Upper lobe of left lung (tissue), 4 donors: ENCODE measurements at regions not wholly inside any gene's neighbourhood (a gene's known extent, or its start where the extent isn't known, plus 50 kb on each side); places are given as distances from the start of the nearest gene placed in this dataset.

ENCODE experiments used
- EP300 ChIP-seq, 4 donors: sonication (generic); formaldehyde crosslinking; IDR thresholded peaks; one replicate each; pipeline ENCODE4 v1.5.1; 2017; ENCODE audit warnings: antibody characterized with exemption in 4 of 4, control low read depth in 2 of 4
- POLR2A ChIP-seq, 4 donors: fragments of 450-650 bp; IDR thresholded peaks; one replicate each; pipeline ENCODE4 v1.5.1; 2016 to 2017; ENCODE audit warnings: antibody characterized with exemption in 4 of 4, mild to moderate bottlenecking in 2 of 4
- POLR2AphosphoS5 ChIP-seq, 2 donors: sonication (generic); formaldehyde crosslinking; IDR thresholded peaks; one replicate each; pipeline ENCODE4 v1.5.1; 2017; ENCODE audit warnings: antibody characterized with exemption in 2 of 2
- TF ChIP-seq, protein P1 (sequence below), 6 experiments: fragments of 450-650 bp in 4 of 6; fragments of 200-600 bp in 2 of 6; sonication (generic) in 2 of 6; IDR thresholded peaks; one replicate each; pipeline ENCODE4 v1.5.1; 2016 to 2019; ENCODE audit warnings: antibody characterized with exemption in 6 of 6

GRCh38 chr11:7871056-7871455, 60.0 kb downstream of the OR10A6 start:
- TF ChIP-seq, protein P1, sequence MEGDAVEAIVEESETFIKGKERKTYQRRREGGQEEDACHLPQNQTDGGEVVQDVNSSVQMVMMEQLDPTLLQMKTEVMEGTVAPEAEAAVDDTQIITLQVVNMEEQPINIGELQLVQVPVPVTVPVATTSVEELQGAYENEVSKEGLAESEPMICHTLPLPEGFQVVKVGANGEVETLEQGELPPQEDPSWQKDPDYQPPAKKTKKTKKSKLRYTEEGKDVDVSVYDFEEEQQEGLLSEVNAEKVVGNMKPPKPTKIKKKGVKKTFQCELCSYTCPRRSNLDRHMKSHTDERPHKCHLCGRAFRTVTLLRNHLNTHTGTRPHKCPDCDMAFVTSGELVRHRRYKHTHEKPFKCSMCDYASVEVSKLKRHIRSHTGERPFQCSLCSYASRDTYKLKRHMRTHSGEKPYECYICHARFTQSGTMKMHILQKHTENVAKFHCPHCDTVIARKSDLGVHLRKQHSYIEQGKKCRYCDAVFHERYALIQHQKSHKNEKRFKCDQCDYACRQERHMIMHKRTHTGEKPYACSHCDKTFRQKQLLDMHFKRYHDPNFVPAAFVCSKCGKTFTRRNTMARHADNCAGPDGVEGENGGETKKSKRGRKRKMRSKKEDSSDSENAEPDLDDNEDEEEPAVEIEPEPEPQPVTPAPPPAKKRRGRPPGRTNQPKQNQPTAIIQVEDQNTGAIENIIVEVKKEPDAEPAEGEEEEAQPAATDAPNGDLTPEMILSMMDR (IDR thresholded peaks at IDR 0.05): no peak
- TF ChIP-seq EP300 (IDR thresholded peaks at IDR 0.05) (no peak), POLR2AphosphoS5 (IDR thresholded peaks at IDR 0.05) (no peak), POLR2A (IDR thresholded peaks at IDR 0.05) (no peak)
